Posterior vena cava (tissue), 2 donors: ENCODE measurements at regions not wholly inside any gene's neighbourhood (a gene's known extent, or its start where the extent isn't known, plus 50 kb on each side); places are given as distances from the start of the nearest gene placed in this dataset.
"Not testable (repeated sequence)": the region's sequence is repeated elsewhere in the genome, so short reads cannot be mapped to it uniquely, and the experiment has no call there.

Source experiments
- DNase-seq: peaks from one replicate; pipeline ENCODE4 v3.0.0-alpha.2; 2020; ENCODE audit warnings: low spot score
- intact Hi-C, 2 donors: fragments of 100-400 bp; cut with DNase I; formaldehyde crosslinking; loops; one replicate each; pipeline versions ENCODE4 v1.14.1 to v1.14.2; 2022 to 2023
- donor health status: DM: yes; HTN: yes; CAD: no.
- donor health status: DM: yes; HTN: yes; CAD: no.

GRCh38 chr10:6694447-6695140, 114.5 kb upstream of the PRKCQ start:
- no peak for DNase-seq
- intact Hi-C loops, result no loop called here

DNA sequence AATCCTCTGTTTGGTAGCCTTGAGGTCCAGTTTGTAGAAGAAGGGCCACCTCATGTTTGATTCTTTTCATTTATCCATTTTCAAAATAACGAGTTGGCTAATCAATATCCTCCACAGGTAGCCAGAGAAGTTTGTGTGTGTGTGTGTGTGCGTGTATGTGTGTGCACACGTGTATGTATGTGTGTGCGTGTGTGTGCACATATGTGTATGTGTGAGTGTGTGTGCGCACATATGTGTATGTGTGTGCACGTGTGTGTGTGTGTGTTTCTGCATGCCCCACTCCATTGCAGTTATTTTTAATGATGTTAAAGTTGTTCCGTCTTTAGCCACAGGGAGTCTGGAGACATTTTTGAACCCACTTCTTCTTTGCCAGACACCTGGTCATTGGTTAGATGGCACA, 112.8 kb upstream of the PRKCQ start:
- no peak for DNase-seq
- intact Hi-C loops, result no loop called here

- no peak for DNase-seq
- intact Hi-C loops, result no loop called here
These were observed 112.0 kb upstream of the PRKCQ start for GRCh38 chr10:6692103-6692502.

- no peak for DNase-seq
- intact Hi-C loops, result no loop called here
These were observed 109.0 kb upstream of the PRKCQ start for GRCh38 chr10:6689036-6689435.

DNA sequence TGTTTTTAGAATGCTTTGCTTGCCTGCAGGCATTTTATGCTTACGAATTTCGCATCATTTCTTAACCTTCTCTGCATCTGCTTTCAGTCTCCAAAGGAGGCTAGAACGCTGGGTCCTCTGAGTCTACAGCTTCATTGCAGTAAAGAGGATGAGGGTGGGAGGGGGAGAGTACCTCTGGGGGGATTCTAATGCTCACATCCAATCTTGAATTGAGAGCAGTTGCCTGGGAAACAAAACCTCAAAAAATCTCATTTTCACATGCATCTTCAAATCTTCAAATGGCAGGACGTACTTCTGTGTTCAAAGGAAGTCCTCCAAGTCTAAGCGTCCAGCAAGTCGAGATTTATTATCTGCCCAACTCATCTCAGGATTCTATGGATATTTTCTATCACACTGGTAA, 100.7 kb upstream of the PRKCQ start:
- intact Hi-C loops, result no loop called here
- DNase-seq, result no peak

- intact Hi-C loops, result no loop called here
- no peak for DNase-seq
These were observed 98.9 kb upstream of the PRKCQ start for GRCh38 chr10:6678956-6679355.

DNA sequence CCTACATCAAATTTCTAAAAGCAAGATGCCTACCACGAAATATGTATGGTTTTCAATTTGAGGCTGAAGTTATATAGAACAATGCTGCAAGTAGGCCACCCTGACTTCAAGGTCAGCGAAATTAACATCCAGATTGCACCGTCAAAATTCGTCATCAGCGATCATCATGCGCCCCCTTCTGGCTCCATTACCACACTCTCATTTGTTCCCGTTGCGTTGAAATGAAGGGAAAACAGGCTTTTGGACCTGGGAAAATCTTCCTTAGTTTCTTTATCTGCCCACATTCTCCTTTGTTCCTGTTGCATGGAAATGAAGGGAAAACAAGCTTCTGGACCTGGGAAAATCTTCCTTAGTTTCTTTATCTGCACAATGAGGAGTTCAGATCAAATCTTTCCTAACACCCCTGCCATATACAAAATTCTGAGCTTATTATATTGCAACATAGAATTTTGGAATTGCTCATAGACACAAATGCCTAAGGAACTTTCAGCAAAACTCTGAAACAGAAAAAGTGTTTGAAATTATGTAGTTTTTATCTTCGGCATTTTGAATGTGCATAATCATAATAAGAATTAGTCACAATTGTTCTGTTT, 98.2 kb upstream of the PRKCQ start:
- no peak for DNase-seq
- intact Hi-C loops, result no loop called here

DNA sequence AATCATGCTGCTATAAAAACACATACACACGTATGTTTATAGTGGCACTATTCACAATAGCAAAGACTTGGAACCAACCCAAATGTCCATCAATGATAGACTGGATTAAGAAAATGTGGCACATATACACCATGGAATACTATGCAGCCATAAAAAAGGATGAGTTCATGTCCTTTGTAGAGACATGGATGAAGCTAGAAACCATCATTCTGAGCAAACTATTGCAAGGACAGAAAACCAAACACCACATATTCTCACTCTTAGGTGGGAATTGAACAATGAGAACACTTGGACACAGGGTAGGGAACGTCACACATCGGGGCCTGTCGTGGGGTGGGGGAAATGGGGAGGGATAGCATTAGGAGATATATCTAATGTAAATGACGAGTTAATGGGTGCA, 97.1 kb upstream of the PRKCQ start:
- intact Hi-C loops, DNase-seq: not testable (repeated sequence)

DNA sequence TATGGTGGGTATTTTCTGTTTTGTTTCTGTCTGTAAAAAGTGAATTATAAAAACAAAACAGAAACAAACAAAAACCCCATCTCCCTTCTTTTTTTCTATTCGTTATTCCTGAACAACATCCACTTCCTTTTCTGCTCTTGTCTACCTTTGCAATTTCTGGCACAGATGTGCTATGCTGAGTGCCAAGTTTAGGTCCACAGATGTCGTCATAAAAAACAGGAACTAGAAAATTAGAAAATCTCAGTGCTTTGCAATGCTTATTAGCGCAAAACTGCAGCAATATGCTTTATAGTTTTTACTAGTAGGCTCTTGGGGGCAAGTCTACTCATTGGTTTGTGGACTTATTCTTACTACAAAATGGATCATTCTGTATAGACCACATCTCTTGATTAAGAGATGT, 94.2 kb upstream of the PRKCQ start:
- intact Hi-C loops, result no loop called here
- DNase-seq, result no peak

- intact Hi-C loops, result no loop called here
- no peak for DNase-seq
These were observed 91.9 kb upstream of the PRKCQ start for GRCh38 chr10:6671976-6672375.

DNA sequence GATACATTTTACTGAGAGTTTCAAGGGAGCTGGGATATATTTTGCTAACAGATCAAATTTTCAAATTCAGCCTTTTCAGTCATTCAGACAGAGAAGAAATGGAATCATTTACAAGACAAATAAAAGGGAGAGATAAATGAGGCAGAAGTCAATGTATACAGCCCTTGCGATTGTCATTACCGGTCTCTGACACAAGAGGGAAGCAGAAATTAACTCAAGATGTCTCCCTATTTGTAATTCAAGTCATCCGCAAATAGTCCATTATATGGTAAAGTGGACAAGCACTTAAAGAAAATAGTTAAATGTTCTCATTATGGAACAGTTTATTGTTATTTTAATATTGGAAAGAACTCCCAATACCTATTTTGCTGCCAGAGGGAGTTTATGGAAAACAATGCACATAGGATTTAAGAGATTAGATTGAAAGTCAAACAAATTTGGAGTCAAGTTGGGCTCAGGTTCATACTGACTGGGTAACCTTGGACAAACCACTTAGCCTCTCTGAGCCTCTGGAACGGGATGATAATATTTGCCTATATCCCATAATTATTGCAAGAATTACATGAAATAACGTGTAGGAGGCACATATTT, 89.3 kb upstream of the PRKCQ start:
- intact Hi-C loops, result no loop called here
- DNase-seq, result no peak

DNA sequence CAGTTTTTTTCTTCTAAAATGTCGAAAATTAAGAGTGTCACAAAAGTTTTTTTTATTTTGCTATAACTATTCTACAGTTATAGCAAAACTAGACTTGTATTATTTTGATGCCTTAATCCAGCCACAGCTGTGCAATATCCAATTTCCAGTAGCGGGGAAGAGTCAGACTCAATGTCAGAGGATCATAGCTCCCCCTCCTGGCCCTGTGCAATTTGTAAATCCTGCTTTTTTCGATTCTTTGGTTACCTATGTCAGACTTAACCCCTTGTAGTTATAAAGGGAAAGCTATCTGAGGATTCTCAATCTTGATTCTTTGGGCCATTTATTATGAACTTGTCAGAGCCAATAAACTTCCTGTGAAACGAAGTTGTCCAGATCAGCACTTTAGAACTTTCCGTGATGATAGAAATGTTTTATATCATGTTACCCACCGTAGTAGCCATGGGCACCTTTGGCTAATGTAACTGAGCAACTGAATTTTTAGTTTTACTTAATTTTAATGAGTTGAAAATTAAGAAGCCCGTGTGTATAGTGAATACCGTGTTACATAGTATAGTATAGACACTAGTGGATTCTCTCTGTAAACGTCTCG, 87.7 kb upstream of the PRKCQ start:
- DNase-seq, result no peak
- intact Hi-C loops, result no loop called here

GRCh38 chr10:6667150-6667549, 87.1 kb upstream of the PRKCQ start:
- DNase-seq, result no peak
- intact Hi-C loops, result no loop called here

GRCh38 chr10:6665847-6666246, 85.8 kb upstream of the PRKCQ start:
- no peak for DNase-seq
- intact Hi-C loops, result no loop called here

DNA sequence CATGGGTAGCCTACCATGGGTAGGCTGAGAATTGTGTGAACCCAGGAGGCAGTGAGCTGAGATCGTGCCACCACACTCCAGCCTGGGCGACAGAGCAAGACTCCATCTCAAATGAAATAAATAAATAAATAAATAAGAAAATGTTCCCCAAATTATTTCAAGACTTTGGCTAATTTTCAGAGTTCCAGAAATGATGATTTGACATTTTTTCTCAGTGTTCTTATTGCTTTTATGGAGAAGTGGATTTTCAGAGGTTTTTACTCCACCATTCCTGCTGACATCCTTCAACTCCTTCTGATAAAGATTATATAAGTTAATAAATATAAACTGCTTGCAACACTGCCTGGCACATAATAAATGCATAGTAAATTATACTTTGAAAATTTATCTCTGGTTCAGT, 80.4 kb upstream of the PRKCQ start:
- no peak for DNase-seq
- intact Hi-C loops, result no loop called here

DNA sequence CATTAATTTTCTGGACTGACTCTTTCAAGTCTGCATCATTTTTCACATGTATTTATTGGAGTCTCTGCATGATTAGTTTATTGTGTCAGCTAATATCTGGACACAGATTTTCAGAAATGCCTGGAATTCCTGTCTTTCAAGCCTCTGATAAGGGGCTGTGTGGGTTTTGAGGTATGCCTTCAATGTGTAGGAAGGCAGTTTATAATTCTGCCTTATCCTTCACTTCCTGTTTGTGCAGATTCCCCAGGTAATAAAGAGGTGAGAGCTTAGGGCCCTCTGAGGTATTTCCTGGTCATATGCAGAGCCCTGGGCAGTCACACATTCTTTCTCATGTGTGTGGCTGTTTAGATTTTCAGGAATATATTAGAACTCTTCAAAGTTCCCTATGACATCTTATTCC, 79.4 kb upstream of the PRKCQ start:
- DNase-seq, result no peak
- intact Hi-C loops, result no loop called here

DNA sequence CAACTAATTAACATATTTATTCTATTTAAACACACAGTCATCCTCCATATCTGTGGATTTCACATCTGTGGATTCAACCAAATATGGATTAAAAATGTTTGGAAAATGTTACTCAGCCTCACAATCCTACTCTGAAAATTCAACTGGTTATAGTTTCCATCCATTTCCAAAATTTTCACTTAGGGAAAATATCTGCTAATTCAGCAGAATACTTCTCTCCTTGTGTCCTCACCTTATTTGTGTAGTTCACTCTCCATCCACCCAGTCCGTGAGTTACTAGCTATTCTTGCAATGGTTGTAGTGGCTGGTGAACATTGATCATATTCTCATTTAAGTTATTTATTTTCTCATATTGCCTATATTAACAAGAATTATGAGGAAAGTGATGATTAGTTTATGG, 77.6 kb upstream of the PRKCQ start:
- no peak for DNase-seq
- intact Hi-C loops, result no loop called here

DNA sequence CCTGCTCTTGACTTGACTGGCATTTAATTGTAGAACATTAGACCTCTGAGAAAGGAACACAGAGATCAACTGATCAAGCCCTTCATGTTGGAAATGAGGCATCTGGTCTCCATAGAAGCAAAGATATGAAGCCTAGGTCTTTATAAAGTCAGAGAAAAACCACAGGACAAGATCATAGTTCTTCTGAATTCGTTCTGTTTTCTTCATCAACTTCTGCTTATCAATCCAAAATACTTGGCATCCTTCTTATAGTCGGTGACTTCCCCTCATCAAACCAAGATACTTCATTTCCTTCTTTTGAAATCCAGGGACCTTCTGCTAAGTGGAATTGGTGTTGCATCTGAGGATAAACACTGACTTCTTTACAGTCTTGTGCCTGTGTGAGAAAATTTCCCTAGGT, 77.1 kb upstream of the PRKCQ start:
- no peak for DNase-seq
- intact Hi-C loops, result no loop called here

DNA sequence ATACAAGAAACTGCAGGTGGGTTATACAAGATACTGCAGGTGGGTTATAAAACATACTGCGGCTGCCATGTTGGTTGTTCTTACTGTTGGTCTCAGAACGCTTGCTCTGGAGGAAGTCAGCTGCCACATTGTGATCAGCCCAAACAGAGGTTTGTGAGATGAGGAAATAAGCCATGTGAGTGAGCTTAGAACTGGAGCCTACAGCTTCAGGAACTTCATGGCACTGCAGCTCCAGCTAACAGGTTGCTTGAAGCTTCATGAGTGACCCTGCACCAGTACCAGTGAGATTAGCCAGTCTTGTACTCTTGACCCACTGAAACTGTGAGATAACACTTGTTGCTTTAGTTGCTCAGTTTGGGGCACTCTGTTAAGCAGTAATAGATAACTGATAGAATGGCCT, 74.5 kb upstream of the PRKCQ start:
- no peak for DNase-seq
- intact Hi-C loops, result no loop called here

- DNase-seq, result no peak
- intact Hi-C loops, result no loop called here
These were observed 70.5 kb upstream of the PRKCQ start for GRCh38 chr10:6650586-6650985.

GRCh38 chr10:6649903-6650302, 69.8 kb upstream of the PRKCQ start:
- intact Hi-C loops, result no loop called here
- DNase-seq, result no peak
